GM19324 (cell line): ENCODE measurements at regions not wholly inside any gene's neighbourhood (a gene's known extent, or its start where the extent isn't known, plus 50 kb on each side); places are given as distances from the start of the nearest gene placed in this dataset.

ENCODE experiments used
- ATAC-seq: cut with Tn5 transposase; IDR thresholded peaks from one replicate; pipeline ENCODE4 v1.9.1; 2021; ENCODE audit warnings: mild to moderate bottlenecking, moderate library complexity; ENCODE audit not compliant: unreplicated experiment, low FRiP score

DNA sequence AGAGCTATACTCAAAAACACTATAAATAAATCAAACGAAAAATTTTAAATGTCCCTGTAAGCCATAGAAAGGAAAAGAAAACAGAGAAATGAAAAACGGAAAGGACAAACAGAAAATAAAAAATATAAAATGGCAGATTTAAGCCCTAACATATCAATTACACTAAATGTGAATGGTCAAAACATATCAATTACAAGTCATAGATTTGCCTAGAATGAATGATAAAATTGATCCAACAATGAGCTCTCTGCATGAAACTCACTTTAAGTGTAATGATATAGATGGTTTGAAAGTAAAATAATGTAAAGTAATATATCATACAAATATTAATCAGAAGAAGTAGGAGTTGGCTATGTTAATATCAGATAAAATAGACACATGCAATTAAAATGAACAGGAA lies 54.2 kb upstream of the TCF4 start:
- no peak for ATAC-seq

DNA sequence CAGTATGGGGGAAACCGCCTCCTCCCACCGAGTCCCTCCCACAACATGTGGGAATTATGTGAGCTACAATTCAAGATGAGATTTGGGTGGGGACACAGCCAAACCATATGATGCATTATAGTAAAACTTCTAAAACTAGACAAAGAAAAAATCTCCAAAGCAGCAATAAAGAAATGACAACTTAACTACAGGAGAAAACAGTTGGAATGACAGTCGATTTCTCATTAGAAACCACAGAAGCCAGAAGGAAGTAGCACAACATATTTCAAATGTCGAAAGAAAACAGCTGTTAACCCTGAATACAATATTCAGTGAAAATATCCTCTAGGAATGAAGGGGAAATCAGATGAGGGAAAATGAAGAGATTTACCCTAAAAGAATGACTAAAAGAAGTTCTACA lies 53.5 kb upstream of the TCF4 start:
- ATAC-seq, result no peak
